ENCODE measurements at regions not wholly inside any gene's neighbourhood (a gene's known extent, or its start where the extent isn't known, plus 50 kb on each side); places are given as distances from the start of the nearest gene placed in this dataset.

DNA sequence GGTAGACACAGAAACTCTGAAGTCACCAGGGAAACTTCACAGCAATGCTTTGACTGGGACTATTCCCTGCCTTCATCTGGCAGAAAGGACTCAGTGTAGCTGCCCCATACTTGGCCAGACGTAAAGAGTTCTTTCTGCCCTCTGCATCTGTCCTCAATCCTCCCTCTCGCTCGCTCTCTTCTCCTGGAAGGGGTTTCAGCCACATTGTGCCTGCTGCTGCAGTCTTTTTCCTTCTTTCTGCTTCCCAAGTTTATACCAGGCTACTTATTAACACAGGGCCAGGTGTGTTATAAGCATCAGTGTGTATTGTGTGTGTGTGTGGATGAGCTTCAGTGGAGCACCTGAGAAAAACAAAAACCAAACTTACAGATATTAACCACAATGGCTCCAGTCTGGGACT, 638.4 kb downstream of the ACTR3B start:
- TF ChIP-seq RAD21 (IDR thresholded peaks at IDR 0.05; ENCODE audit: low read depth) (no peak), YY1 (IDR thresholded peaks at IDR 0.05; ENCODE audit: low read depth) (no peak), EP300 (IDR thresholded peaks at IDR 0.05; ENCODE audit: borderline replicate concordance) (no peak), TCF12 (IDR thresholded peaks at IDR 0.05; ENCODE audit: low read depth) (no peak), TEAD4 (IDR thresholded peaks at IDR 0.05) (no peak), ZBTB7A (IDR thresholded peaks at IDR 0.05; ENCODE audit: low read depth) (no peak), NFIC (IDR thresholded peaks at IDR 0.05) (no peak), CREB1 (IDR thresholded peaks at IDR 0.05; ENCODE audit: low read depth) (no peak), REST (IDR thresholded peaks at IDR 0.05; ENCODE audit: low read depth) (no peak), EGR1 (IDR thresholded peaks at IDR 0.05) (no peak), TAF1 (IDR thresholded peaks at IDR 0.05; ENCODE audit: low read depth) (no peak), FOXM1 (IDR thresholded peaks at IDR 0.05; ENCODE audit: borderline replicate concordance, low read depth) (no peak), CEBPB (IDR thresholded peaks at IDR 0.05) (no peak)
- TF ChIP-seq, protein P1, sequence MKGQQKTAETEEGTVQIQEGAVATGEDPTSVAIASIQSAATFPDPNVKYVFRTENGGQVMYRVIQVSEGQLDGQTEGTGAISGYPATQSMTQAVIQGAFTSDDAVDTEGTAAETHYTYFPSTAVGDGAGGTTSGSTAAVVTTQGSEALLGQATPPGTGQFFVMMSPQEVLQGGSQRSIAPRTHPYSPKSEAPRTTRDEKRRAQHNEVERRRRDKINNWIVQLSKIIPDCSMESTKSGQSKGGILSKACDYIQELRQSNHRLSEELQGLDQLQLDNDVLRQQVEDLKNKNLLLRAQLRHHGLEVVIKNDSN (IDR thresholded peaks at IDR 0.05): no peak
- TF ChIP-seq, protein P2, sequence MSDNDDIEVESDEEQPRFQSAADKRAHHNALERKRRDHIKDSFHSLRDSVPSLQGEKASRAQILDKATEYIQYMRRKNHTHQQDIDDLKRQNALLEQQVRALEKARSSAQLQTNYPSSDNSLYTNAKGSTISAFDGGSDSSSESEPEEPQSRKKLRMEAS (IDR thresholded peaks at IDR 0.05): no peak

GRCh38 chr7:153398370-153398769, 638.8 kb downstream of the ACTR3B start:
- TF ChIP-seq FOXM1 (IDR thresholded peaks at IDR 0.05; ENCODE audit: borderline replicate concordance, low read depth) (no peak), REST (IDR thresholded peaks at IDR 0.05; ENCODE audit: low read depth) (no peak), CEBPB (IDR thresholded peaks at IDR 0.05) (no peak), CREB1 (IDR thresholded peaks at IDR 0.05; ENCODE audit: low read depth) (no peak), TEAD4 (IDR thresholded peaks at IDR 0.05) (no peak), EP300 (IDR thresholded peaks at IDR 0.05; ENCODE audit: borderline replicate concordance) (no peak), EGR1 (IDR thresholded peaks at IDR 0.05) (no peak), TCF12 (IDR thresholded peaks at IDR 0.05; ENCODE audit: low read depth) (no peak), NFIC (IDR thresholded peaks at IDR 0.05) (no peak), TAF1 (IDR thresholded peaks at IDR 0.05; ENCODE audit: low read depth) (no peak), YY1 (IDR thresholded peaks at IDR 0.05; ENCODE audit: low read depth) (no peak), RAD21 (IDR thresholded peaks at IDR 0.05; ENCODE audit: low read depth) (no peak), ZBTB7A (IDR thresholded peaks at IDR 0.05; ENCODE audit: low read depth) (no peak)
- TF ChIP-seq, protein P1 (IDR thresholded peaks at IDR 0.05): no peak
- TF ChIP-seq, protein P2 (IDR thresholded peaks at IDR 0.05): no peak

DNA sequence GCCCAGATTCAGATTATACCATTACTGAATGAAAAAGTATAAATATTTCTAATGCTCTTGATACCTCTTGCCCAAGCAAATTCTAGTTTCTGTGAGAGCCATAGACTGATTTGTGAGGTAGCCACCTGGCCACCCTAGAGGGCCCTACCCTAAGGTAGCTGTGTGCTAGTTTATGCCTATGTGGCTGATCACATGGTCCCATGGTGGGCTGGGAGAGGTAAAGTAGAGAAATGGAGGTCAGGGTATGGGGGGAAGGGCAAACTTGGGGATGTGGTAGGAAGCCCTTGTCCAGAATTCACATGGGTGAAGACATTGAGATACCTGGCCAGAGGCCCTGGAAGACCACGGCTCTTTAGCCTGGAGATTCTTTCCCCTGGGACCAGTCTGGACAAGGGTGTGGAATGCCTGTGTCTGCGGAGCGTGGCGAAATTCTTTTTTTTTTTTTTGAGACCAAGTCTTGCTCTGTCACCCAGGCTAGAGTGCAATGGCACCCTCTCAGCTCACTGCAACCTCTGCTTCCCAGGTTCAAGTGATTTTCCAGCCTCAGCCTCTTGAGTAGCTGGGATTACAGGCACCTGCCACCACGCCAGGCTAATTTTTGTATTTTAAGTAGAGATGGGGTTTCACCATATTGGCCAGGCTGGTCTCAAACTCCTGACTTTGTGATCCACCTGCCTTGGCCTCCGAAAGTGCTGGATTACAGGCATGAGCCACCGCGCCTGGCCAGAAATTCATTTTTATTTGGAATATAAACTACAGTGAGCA, 639.4 kb downstream of the ACTR3B start:
- TF ChIP-seq EP300 (IDR thresholded peaks at IDR 0.05; ENCODE audit: borderline replicate concordance): no peak
- no peak for TF ChIP-seq TEAD4 (IDR thresholded peaks at IDR 0.05)

GRCh38 chr7:153399554-153399940, 640.0 kb downstream of the ACTR3B start:
- TF ChIP-seq ZBTB7A (IDR thresholded peaks at IDR 0.05; ENCODE audit: low read depth) (no peak), CREB1 (IDR thresholded peaks at IDR 0.05; ENCODE audit: low read depth) (no peak), CEBPB (IDR thresholded peaks at IDR 0.05) (no peak), REST (IDR thresholded peaks at IDR 0.05; ENCODE audit: low read depth) (no peak), TEAD4 (IDR thresholded peaks at IDR 0.05) (no peak), NFIC (IDR thresholded peaks at IDR 0.05) (no peak), TCF12 (IDR thresholded peaks at IDR 0.05; ENCODE audit: low read depth) (no peak)
